GM12873 (cell line): ENCODE measurements at regions not wholly inside any gene's neighbourhood (a gene's known extent, or its start where the extent isn't known, plus 50 kb on each side); places are given as distances from the start of the nearest gene placed in this dataset.

Experiments
- TF ChIP-seq, protein P1 (sequence below): IDR thresholded peaks from 2 replicates; pipeline ENCODE4 v1.5.1; 2012; ENCODE audit warnings: low read depth, mild to moderate bottlenecking, moderate library complexity, low read length, control low read depth; ENCODE audit not compliant: insufficient read depth; ENCODE audit errors: missing control alignments

DNA sequence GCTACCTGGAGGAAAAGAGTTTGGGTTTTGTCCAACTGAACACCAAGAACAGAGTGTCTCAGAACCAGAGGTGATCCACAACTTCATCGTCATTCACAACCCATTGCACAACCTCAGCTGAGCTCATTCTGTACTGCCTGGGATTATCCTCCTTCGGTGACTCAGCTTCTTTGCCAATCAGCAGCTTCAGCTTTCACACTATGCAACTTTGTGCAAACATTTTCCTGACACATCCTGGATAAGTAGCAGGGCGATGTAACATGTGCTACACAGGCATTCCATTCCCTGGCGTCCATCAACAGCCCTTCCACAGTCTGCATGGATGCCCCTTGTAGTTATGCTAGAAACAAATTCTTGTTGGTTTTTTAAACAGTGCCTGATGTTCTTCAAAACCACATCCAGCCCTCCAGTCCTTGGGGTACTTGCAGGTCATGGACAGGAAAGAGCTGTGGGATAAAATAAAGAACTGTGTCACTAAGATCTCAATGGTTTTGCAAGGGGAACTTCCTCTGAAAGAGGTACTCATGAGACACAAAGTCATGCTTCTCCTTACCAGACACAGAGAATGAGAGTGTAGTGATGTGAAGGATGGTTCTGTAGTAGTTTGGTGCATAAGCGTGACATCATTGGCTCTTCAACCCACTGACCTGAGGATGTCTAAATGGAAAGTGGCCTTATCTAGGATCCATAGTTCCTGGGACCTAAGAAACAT is 478.5 kb downstream of the KIF20B start:
- TF ChIP-seq, protein P1, sequence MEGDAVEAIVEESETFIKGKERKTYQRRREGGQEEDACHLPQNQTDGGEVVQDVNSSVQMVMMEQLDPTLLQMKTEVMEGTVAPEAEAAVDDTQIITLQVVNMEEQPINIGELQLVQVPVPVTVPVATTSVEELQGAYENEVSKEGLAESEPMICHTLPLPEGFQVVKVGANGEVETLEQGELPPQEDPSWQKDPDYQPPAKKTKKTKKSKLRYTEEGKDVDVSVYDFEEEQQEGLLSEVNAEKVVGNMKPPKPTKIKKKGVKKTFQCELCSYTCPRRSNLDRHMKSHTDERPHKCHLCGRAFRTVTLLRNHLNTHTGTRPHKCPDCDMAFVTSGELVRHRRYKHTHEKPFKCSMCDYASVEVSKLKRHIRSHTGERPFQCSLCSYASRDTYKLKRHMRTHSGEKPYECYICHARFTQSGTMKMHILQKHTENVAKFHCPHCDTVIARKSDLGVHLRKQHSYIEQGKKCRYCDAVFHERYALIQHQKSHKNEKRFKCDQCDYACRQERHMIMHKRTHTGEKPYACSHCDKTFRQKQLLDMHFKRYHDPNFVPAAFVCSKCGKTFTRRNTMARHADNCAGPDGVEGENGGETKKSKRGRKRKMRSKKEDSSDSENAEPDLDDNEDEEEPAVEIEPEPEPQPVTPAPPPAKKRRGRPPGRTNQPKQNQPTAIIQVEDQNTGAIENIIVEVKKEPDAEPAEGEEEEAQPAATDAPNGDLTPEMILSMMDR, result no peak

DNA sequence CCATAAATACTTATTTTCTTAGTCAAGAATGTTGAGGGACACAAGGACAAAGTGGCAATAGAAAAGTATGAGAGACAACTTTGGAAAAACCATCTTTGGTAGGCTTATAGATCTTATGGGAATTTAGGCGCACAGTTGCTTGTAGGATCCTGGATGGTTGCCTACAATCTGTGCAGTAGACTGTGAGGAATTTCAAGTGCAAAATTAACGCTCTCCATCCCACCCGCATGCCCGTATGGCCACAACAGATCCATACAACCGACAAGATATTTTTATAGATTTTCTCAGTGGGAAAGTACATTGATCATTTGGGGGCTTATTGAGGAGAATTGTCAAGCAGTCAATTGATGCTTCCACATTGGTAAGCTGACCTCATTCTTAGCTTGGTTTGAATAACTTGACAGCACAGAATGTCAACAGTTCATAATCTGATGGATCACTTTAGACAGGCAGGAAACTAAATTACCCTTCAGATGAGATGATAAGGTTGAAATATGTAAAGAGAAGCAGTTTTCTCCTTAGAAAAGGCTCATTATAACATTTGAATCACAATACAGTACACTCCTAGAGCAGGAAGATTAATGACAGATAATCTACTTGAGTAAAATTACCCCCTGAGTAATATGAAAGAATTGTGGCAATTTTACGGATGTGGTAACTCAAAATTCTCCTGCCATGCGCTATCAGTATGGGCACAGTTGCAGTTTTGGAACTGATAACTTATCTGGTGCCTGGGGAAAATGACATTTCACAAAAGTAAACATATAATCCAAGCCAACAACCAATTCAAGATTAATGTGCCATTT is 479.7 kb downstream of the KIF20B start:
- TF ChIP-seq, protein P1, result no peak

DNA sequence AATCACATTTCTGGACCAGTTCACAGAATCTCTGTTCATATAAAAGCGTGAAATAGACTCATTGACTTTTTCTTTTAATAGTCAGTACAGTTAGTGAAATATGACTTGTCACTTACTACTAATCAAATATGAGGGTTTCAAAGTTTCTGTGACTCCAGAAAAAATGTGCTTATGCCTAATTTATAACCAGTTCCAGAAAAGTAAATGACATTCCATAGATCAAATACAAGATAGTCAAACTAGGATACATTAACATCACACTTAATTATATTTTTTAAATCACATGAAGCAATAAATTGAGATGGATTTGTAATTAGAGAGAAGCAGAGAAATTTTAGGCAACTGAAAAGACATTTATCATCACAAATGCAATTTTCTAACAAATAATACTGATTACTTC is 491.4 kb downstream of the KIF20B start:
- TF ChIP-seq, protein P1, result no peak

DNA sequence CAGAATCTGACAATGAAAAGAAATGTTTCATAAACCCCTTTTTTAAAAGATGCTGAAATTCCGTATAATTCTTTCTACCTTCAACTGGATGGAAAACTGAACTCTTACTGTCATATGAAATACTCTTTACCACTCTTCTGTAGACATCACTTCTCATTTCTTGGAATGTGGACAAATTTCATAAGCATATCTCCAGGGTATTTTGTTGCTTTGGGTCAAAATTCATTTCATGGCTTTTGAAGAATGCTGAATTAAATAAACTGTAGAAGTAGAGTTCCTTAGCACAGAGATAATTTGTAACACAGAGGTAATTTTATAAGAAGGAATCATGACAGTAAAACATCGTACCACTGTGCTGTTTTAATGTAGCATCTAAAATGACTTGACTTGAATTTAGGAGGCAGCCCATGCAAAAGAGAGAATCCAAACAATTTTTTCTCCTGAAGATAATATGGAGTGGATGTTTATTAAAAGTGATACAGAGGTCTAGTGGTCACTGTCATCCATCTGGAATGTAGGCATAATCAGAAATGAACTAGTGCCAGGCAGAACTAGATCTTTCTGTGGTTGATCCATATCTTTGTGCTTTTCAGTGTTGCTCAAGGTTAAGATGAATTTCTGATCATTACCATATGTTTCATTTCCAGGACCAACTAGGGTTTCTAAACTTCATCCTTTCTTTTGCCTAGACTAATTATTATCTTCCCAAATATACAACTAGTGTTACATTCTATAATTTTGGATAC is 492.0 kb downstream of the KIF20B start:
- TF ChIP-seq, protein P1, result no peak

DNA sequence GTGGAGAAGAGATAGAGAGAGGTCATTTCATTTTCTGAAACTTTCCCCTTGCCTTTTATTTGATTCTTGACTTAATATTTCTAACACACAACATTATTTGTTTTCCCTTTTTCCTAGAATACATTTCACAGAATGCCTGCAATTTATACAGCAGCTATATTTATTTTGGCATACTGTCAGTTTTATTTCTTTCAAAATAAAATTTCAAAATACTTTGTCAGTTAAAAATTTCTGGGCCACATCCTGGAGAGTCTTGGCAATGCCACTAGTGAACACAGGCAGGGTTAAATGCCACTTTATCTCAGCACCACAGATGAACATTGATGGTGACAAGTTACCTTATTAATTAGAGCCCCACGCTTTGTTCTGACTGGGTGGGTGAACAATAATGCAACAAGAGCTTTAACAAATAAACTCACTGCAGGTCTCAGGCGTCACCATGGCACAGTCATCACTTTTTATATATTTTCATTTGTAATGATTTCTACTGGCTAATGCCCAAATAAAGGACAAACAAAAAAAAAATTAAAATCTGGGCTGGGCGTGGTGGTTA is 494.0 kb downstream of the KIF20B start:
- TF ChIP-seq, protein P1, result no peak

DNA sequence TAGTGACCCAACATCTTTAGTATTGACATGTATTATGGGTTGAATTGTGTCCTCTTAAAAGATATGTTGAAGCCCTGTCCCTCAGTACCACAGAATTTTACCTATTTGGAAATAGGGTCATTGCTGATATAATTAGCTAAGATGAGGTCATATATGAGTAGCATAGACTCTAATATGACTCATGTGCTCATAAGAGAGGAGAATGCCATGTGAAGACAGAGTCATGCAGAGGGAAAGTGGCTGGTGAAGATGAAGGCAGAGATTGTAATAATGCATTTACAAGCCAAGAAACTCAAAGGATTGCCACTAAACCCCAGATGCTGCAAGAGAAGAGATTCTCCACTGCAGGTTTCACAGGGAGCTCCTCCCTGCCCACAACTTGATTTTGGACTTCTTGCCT is 496.4 kb downstream of the KIF20B start:
- TF ChIP-seq, protein P1, result no peak
